HepG2 (cell line): ENCODE measurements at regions not wholly inside any gene's neighbourhood (a gene's known extent, or its start where the extent isn't known, plus 50 kb on each side); places are given as distances from the start of the nearest gene placed in this dataset.

Experiments
- ATAC-seq: fragments of 200-7000 bp; cut with Tn5 transposase; 3 replicates; pipeline ENCODE4 v1.9.1; 2020; ENCODE audit warnings: mild to moderate bottlenecking, moderate library complexity
- BruUV-seq: library from RNA; stranded (reverse); fragments of 400-500 nt; replicated peaks from 2 replicates; lab custom pipeline; 2021; lab: Mats Ljungman, UMichigan
- CTCF ChIA-PET: fragments of 300-600 bp; formaldehyde crosslinking; extraction: SDS; loops from one replicate; lab custom pipeline; 2021; ENCODE audit warnings: low total read pairs, inconsistent platforms, low intra/inter-chr PET ratio; lab: Yijun Ruan, JAX
- POLR2A ChIA-PET: fragments of 350-600 bp; sonication (Branson Sonifier 250); formaldehyde crosslinking; loops from one replicate; lab custom pipeline; 2020; ENCODE audit warnings: antibody characterized with exemption, inconsistent platforms; lab: Yijun Ruan, JAX
- DNase-seq: peaks from one replicate; pipeline ENCODE4 v3.0.0-alpha.2; 2015; ENCODE audit warnings: low spot score
- FAIRE-seq: peaks from 3 replicates; lab custom pipeline; 2011; peaks lifted over from hg19 to GRCh38; lab: Jason Lieb, UNC
- H2AFZ ChIP-seq: one replicate; pipeline ENCODE4 v1.6.1; 2011; ENCODE audit warnings: low read length, inconsistent platforms
- H3K27ac ChIP-seq: fragments of 300-600 bp; 3 replicates; pipeline ENCODE4 v1.8.0; 2011; ENCODE audit warnings: mixed run types, mild to moderate bottlenecking, mixed read lengths, low read length, inconsistent platforms; ENCODE audit not compliant: insufficient read depth; ENCODE audit errors: extremely low read length
- H3K27me3 ChIP-seq, 2 experiments: fragments of 200-600 bp in 1 of 2; 2 replicates in 1 of 2; 3 replicates in 1 of 2; pipeline versions ENCODE4 v1.6.0 to v1.8.0; 2011; ENCODE audit warnings: low read length in 2 of 2, mild to moderate bottlenecking in 2 of 2, moderate library complexity in 2 of 2, inconsistent platforms in 1 of 2; ENCODE audit not compliant: insufficient read depth in 2 of 2, control insufficient read depth in 1 of 2
- H3K36me3 ChIP-seq, 2 experiments: fragments of 200-600 bp in 1 of 2; replicated peaks in 1 of 2; 2 replicates in 1 of 2; 3 replicates in 1 of 2; pipeline versions ENCODE4 v1.5.1 to v1.8.0; 2011; ENCODE audit warnings: low read length in 2 of 2, inconsistent platforms in 1 of 2; ENCODE audit not compliant: insufficient read depth in 2 of 2, control insufficient read depth in 1 of 2
- H3K4me1 ChIP-seq: 2 replicates; pipeline ENCODE4 v1.5.1; 2012; ENCODE audit warnings: low read length, inconsistent platforms; ENCODE audit not compliant: insufficient read depth
- H3K4me2 ChIP-seq: 2 replicates; pipeline ENCODE4 v1.6.0; 2011; ENCODE audit warnings: low read depth, low read length, inconsistent platforms
- H3K4me3 ChIP-seq, 3 experiments: fragments of 200-600 bp in 1 of 3; sonication (generic), shearing (Covaris generic) in 1 of 3; replicated peaks in 1 of 3; 2 replicates each; pipeline ENCODE4 v1.5.1; 2011 to 2016; ENCODE audit warnings: low read length in 3 of 3, inconsistent platforms in 2 of 3, low read depth in 2 of 3, mild to moderate bottlenecking in 2 of 3, control low read depth in 1 of 3, mixed read lengths in 1 of 3; ENCODE audit not compliant: insufficient read depth in 1 of 3
- H3K79me2 ChIP-seq: one replicate; pipeline ENCODE4 v1.6.1; 2011; ENCODE audit warnings: low read length, inconsistent platforms; ENCODE audit not compliant: insufficient read depth
- H3K9ac ChIP-seq: 2 replicates; pipeline ENCODE4 v1.6.0; 2011; ENCODE audit warnings: mild to moderate bottlenecking, low read depth, low read length, inconsistent platforms; ENCODE audit not compliant: insufficient read depth
- H3K9me3 ChIP-seq: 2 replicates; pipeline ENCODE4 v1.5.1; 2012; ENCODE audit warnings: mild to moderate bottlenecking, low read length
- H4K20me1 ChIP-seq: 2 replicates; pipeline ENCODE4 v1.6.0; 2011; ENCODE audit warnings: inconsistent platforms, mild to moderate bottlenecking, low read length, moderate library complexity; ENCODE audit not compliant: insufficient read depth
- ARNT2 ChIP-seq: sonication (generic); formaldehyde crosslinking; IDR thresholded peaks from 2 replicates; pipeline ENCODE4 v1.8.0; 2022; ENCODE audit warnings: mild to moderate bottlenecking, low read depth, missing genetic modification reagents, moderate library complexity
- CCAR2 ChIP-seq: fragments of 200-400 bp; formaldehyde crosslinking; optimal IDR thresholded peaks from 2 replicates; pipeline ENCODE3; 2018; ENCODE audit warnings: low read depth, mild to moderate bottlenecking, low read length, moderate library complexity
- HES4 ChIP-seq: sonication (generic); formaldehyde crosslinking; IDR thresholded peaks from 2 replicates; pipeline ENCODE4 v1.9.0; 2021; ENCODE audit warnings: mild to moderate bottlenecking, missing genetic modification reagents, borderline replicate concordance
- MXD1 ChIP-seq: sonication (generic); formaldehyde crosslinking; IDR thresholded peaks from 2 replicates; pipeline ENCODE4 v1.4.0; 2020; ENCODE audit warnings: mild to moderate bottlenecking, missing genetic modification reagents
- PATZ1 ChIP-seq: sonication (generic); formaldehyde crosslinking; IDR thresholded peaks from 2 replicates; pipeline ENCODE4 v1.4.0; 2020; ENCODE audit warnings: missing genetic modification reagents
- SKI ChIP-seq: fragments of 450-650 bp; IDR thresholded peaks from one replicate; pipeline ENCODE4 v1.6.1; 2018; ENCODE audit warnings: mild to moderate bottlenecking; ENCODE audit not compliant: partially characterized antibody
- SOX5 ChIP-seq: IDR thresholded peaks from 2 replicates; pipeline ENCODE4 v1.6.1; 2016; ENCODE audit warnings: borderline replicate concordance
- USF2 ChIP-seq, 2 experiments: sonication (generic) in 1 of 2; formaldehyde crosslinking in 1 of 2; IDR thresholded peaks; 2 replicates each; pipeline versions ENCODE4 v1.5.1 to v1.6.1; 2011 to 2020; ENCODE audit warnings: borderline replicate concordance in 1 of 2, low read depth in 1 of 2, low read length in 1 of 2, mild to moderate bottlenecking in 1 of 2, missing genetic modification reagents in 1 of 2, moderate library complexity in 1 of 2
- ZBTB2 ChIP-seq: sonication (generic); formaldehyde crosslinking; IDR thresholded peaks from 2 replicates; pipeline ENCODE4 v1.8.0; 2022; ENCODE audit warnings: low read depth, missing genetic modification reagents
- ZBTB37 ChIP-seq: sonication (generic); formaldehyde crosslinking; IDR thresholded peaks from 2 replicates; pipeline ENCODE4 v1.4.0; 2020; ENCODE audit warnings: mild to moderate bottlenecking, missing genetic modification reagents
- ZFP41 ChIP-seq: sonication (generic); formaldehyde crosslinking; IDR thresholded peaks from 2 replicates; pipeline ENCODE4 v1.4.0; 2020; ENCODE audit warnings: mild to moderate bottlenecking, missing genetic modification reagents, borderline replicate concordance
- ZNF33B ChIP-seq: sonication (generic); formaldehyde crosslinking; IDR thresholded peaks from 2 replicates; pipeline ENCODE4 v1.5.1; 2020; ENCODE audit warnings: mild to moderate bottlenecking, missing genetic modification reagents
- ZNF710 ChIP-seq: sonication (generic); formaldehyde crosslinking; IDR thresholded peaks from 2 replicates; pipeline ENCODE4 v1.5.0; 2020; ENCODE audit warnings: mild to moderate bottlenecking, missing genetic modification reagents, borderline replicate concordance
- WGBS: methylation state at CpG from one replicate; pipeline ENCODE4 v1.1.6; 2017; ENCODE audit warnings: low lambda C conversion rate; 5-methylcytosine and 5-hydroxymethylcytosine counted together
- in situ Hi-C: cut with HindIII; loops from 2 replicates; pipeline ENCODE4 v1.10.0; 2017; ENCODE audit warnings: low pct_unique_long_range_greater_than_20kb; ENCODE audit not compliant: extremely low pct_ligation_motif_present
- intact Hi-C: fragments of 100-400 bp; cut with micrococcal nuclease; formaldehyde crosslinking; loops from one replicate; pipeline ENCODE4 v1.10.0; 2022; ENCODE audit not compliant: unreplicated experiment

GRCh38 chr6:140175486-140175885 is 801.0 kb upstream of the CITED2 start:
- FAIRE-seq, result no peak
- no peaks in the 10 kb centered on the region for H3K4me1 ChIP-seq
- H3K79me2 ChIP-seq, result no peaks in the 10 kb centered on the region
- in situ Hi-C loops, result no loop called here
- no peaks in the 10 kb centered on the region for H4K20me1 ChIP-seq
- no peaks in the 10 kb centered on the region for H3K27me3 ChIP-seq
- no peak overlapping the region for H3K4me3 ChIP-seq
- no peak overlapping the region for H2AFZ ChIP-seq
- no peak overlapping the region for H3K4me2 ChIP-seq
- WGBS, result 4% methylated on average over 1 of the region's 1 CpG
- H3K9me3 ChIP-seq, result peaks cover 73% of the 10 kb centered on the region
- intact Hi-C loops, result loop anchor here (10.0 kb wide), 1 partner anchor 1839 kb away; no protein-coding TSS in a partner anchor
- CTCF ChIA-PET, result no interaction called here
- no peak for DNase-seq
- no TSS peak for BruUV-seq
- H3K9ac ChIP-seq, result no peak overlapping the region
- H3K27ac ChIP-seq, result no peak overlapping the region
- no peak for ATAC-seq
- H3K36me3 ChIP-seq, result no peaks in the 10 kb centered on the region
- POLR2A ChIA-PET, result no interaction called here
- TF ChIP-seq ARNT2 (CRISPR knock-in tag) (no peak), ZFP41 (no peak), ZBTB37 (no peak), PATZ1 (CRISPR knock-in tag) (no peak), ZBTB2 (CRISPR knock-in tag) (no peak), MXD1 (CRISPR knock-in tag) (no peak), SOX5 (CRISPR knock-in tag) (no peak), CCAR2 (no peak), ZNF710 (CRISPR knock-in tag) (no peak), ZNF33B (CRISPR knock-in tag) (no peak), HES4 (CRISPR knock-in tag) (no peak), SKI (no peak), USF2 (IDR thresholded peaks at IDR 0.05; ENCODE audit: low read depth, low read length) (no peak), USF2 (CRISPR knock-in tag; IDR thresholded peaks at IDR 0.05; ENCODE audit: borderline replicate concordance) (no peak)
